ENCODE measurements at regions not wholly inside any gene's neighbourhood (a gene's known extent, or its start where the extent isn't known, plus 50 kb on each side); places are given as distances from the start of the nearest gene placed in this dataset.

GRCh38 chr5:57727591-57727990, 245.0 kb upstream of the ACTBL2 start:
- TF ChIP-seq CTCF (IDR thresholded peaks at IDR 0.05; ENCODE audit: low read depth, low read length, poor library complexity, severe bottlenecking) (no peak), EZH2phosphoT487 (IDR thresholded peaks at IDR 0.05; ENCODE audit: borderline replicate concordance, low read length) (no peak)

Measured in DOHH2 (cell line).